Retinal pigment epithelial cell (primary cell): ENCODE measurements at regions not wholly inside any gene's neighbourhood (a gene's known extent, or its start where the extent isn't known, plus 50 kb on each side); places are given as distances from the start of the nearest gene placed in this dataset.

Experiments
- DNase-seq: peaks from one replicate; pipeline ENCODE4 v3.0.0-alpha.2; 2010; ENCODE audit warnings: low read depth
- H3K4me3 ChIP-seq: 2 replicates; pipeline ENCODE4 v1.5.1; 2011; ENCODE audit warnings: mild to moderate bottlenecking, low read length, control low read depth, moderate library complexity
- TF ChIP-seq, protein P1 (sequence below): conservative IDR thresholded peaks from 2 replicates; pipeline ENCODE4 v1.5.1; 2011; ENCODE audit warnings: low read depth, low read length, control low read depth, inconsistent platforms

DNA sequence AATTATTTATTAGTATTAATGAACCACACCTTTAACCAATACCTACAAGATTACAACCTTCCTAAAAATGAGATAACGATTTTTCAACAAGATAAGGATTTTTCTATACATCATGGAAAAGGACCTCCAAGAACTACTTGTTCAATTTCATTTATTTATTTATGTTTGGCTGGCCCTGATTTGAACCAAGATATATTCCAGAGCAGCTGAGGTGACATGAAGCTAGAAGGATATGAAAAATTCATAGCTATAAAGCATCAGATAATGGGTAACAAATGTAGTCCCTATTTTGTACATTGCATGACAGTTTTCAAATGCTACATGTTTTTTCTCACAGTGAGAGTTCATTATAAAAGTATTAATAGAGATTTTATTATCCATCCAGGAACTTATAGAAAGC is 798.5 kb upstream of the ARRDC3 start:
- no peak overlapping the region for H3K4me3 ChIP-seq
- DNase-seq = no peak
- TF ChIP-seq, protein P1, sequence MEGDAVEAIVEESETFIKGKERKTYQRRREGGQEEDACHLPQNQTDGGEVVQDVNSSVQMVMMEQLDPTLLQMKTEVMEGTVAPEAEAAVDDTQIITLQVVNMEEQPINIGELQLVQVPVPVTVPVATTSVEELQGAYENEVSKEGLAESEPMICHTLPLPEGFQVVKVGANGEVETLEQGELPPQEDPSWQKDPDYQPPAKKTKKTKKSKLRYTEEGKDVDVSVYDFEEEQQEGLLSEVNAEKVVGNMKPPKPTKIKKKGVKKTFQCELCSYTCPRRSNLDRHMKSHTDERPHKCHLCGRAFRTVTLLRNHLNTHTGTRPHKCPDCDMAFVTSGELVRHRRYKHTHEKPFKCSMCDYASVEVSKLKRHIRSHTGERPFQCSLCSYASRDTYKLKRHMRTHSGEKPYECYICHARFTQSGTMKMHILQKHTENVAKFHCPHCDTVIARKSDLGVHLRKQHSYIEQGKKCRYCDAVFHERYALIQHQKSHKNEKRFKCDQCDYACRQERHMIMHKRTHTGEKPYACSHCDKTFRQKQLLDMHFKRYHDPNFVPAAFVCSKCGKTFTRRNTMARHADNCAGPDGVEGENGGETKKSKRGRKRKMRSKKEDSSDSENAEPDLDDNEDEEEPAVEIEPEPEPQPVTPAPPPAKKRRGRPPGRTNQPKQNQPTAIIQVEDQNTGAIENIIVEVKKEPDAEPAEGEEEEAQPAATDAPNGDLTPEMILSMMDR = no peak

DNA sequence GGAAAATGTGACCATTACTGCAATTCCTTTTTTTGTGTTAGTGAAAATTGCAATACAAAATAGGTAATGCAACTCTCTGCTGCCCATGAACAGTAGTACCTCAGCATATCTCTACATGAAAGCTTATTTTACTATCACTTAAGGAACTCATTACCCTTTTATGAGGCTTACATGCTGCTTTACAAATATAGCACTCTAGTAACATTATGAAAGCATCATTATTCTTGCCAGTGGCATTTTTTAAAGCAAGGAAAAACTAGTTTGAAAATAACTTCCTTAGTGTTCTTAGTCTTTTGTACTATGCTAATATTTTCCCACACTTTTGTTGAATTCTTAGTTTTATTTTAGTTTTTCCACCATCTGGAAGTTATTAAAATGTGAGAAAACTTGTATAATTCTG is 797.3 kb upstream of the ARRDC3 start:
- no peak for DNase-seq
- TF ChIP-seq, protein P1 = no peak
- no peak overlapping the region for H3K4me3 ChIP-seq

DNA sequence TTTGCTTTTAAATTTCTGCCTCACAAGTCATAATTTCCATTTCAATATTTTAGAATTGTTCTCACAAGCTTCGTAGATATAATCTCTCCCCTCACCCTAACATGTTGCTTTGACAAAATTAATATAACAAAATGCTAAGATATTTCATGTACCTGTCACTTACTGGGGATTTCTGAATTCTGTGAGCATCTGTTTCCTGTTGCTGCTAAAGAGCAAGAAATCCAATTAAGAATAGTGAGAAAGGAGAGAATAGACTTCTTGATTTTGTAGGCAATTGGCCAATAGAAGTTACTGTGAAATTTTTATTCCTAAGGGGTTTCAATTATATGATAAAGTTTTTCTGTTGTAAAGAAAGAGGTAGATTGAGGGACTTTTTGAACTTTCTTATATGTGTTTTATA is 796.5 kb upstream of the ARRDC3 start:
- DNase-seq = no peak
- TF ChIP-seq, protein P1 = no peak
- H3K4me3 ChIP-seq = no peak overlapping the region

DNA sequence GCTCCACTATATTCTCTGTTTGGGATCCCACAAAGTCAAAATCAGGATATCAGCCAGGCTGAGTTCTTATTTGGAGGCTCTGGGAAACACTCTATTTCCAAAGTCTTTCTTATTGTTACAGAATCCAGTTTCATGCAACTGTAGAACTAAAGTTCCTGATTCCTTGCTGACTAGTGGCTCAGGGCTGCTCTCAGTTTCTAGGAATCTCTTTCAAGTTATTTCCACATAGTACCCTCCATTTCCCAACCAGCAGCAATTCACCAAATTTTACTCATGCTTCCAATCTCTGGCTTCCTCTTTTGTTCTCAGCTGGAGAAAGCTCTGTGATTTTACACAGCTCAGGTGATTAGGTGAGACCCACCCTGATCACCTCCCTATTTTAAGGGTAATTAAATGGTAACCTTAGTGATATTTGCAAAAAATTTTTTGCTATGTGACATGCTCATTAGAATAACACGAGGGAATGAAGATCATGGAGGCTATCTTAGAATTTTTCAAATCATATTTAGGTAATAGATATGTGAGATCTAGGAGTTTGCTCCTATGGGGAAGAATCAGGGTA is 794.9 kb upstream of the ARRDC3 start:
- TF ChIP-seq, protein P1 = no peak
- DNase-seq = no peak
- no peak overlapping the region for H3K4me3 ChIP-seq

DNA sequence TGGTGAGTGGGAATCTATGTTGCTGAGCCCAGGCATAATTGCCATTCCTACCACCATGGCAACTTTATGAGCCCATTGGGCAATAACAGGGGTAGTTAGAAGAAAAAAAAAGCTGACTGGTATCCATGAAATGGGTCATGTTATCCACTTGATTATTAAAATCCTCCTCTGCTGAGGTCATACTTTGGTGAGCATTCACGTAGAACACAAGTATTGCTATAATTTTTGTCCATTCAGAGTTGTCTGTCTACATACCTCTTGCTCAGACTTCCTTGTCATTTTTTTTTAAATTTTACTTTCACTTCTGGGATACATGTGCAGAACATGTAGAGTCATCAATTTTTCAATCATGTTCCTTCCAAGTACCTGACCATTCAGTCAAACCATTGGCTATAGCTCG is 780.8 kb upstream of the ARRDC3 start:
- TF ChIP-seq, protein P1 = no peak
- H3K4me3 ChIP-seq = no peak overlapping the region
- DNase-seq = no peak

DNA sequence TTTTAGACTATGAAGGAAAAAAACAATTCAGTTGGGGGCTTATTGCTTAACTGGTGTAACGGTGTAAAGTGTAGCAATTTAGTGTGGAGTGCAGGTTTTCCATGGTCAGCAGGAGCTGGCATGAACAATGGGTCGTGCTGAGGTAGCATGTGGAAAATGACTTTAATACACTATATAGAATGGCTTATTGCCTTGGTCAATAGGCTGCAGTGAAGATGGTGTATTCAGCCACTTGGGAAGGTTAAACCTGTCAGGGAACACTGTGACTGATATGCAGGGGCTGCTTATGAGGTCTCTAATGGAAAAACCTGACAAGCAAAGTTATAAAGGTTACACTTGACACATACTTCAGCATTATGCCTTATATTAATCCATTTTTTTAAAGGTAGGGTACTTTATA is 764.7 kb upstream of the ARRDC3 start:
- TF ChIP-seq, protein P1 = no peak
- DNase-seq = no peak
- no peak overlapping the region for H3K4me3 ChIP-seq

DNA sequence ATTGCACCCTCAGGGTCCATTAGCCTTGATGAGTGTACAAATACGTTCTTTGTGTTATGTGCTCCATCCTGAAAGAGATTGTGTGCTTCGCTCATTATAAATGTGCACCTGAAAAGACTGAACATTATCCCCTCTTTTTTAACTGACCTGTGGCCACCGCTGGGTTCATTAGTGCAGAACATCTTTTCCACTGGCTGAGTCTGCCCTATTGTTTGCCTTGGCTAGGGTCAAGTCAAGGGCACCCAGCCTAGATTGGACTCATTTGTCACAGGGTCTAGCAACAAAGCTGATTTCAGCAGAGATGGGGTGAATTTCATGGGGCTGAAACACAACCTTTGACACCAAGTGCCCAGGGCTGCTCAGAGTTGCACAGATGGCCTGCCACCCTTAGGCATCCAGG is 764.1 kb upstream of the ARRDC3 start:
- TF ChIP-seq, protein P1 = no peak
- no peak for DNase-seq
- no peak overlapping the region for H3K4me3 ChIP-seq
